ENCODE measurements at regions not wholly inside any gene's neighbourhood (a gene's known extent, or its start where the extent isn't known, plus 50 kb on each side); places are given as distances from the start of the nearest gene placed in this dataset.

- no peak for DNase-seq
Observed at GRCh38 chr5:164357395-164358033, 852.1 kb downstream of the MAT2B start.

- DNase-seq, result no peak
Observed at GRCh38 chr5:164358531-164359259, 853.3 kb downstream of the MAT2B start.

- no peak for DNase-seq
Observed at GRCh38 chr5:164359260-164360255, 854.1 kb downstream of the MAT2B start.

GRCh38 chr5:164360589-164360988 is 855.2 kb downstream of the MAT2B start:
- no peak for DNase-seq

GRCh38 chr5:164361986-164362385 is 856.6 kb downstream of the MAT2B start:
- no peak for DNase-seq

- no peak for DNase-seq
Observed at GRCh38 chr5:164362835-164363234, 857.4 kb downstream of the MAT2B start.

GRCh38 chr5:164364237-164365208 is 859.1 kb downstream of the MAT2B start:
- DNase-seq, result no peak

- DNase-seq, result no peak
Observed at GRCh38 chr5:164370841-164371240, 865.4 kb downstream of the MAT2B start.

- no peak for DNase-seq
Observed at GRCh38 chr5:164372892-164373291, 867.5 kb downstream of the MAT2B start.

GRCh38 chr5:164373876-164374275 is 868.5 kb downstream of the MAT2B start:
- DNase-seq, result no peak

GRCh38 chr5:164375051-164375450 is 869.6 kb downstream of the MAT2B start:
- no peak for DNase-seq

- no peak for DNase-seq
Observed at GRCh38 chr5:164376843-164377242, 871.4 kb downstream of the MAT2B start.

GRCh38 chr5:164377746-164378145 is 872.3 kb downstream of the MAT2B start:
- DNase-seq, result no peak

GRCh38 chr5:164383662-164384061 is 878.2 kb downstream of the MAT2B start:
- DNase-seq, result no peak

GRCh38 chr5:164392531-164392930 is 887.1 kb downstream of the MAT2B start:
- DNase-seq, result no peak

- DNase-seq, result no peak
Observed at GRCh38 chr5:164394686-164395194, 889.3 kb downstream of the MAT2B start.

GRCh38 chr5:164412531-164412930 is 907.1 kb downstream of the MAT2B start:
- DNase-seq, result no peak

GRCh38 chr5:164420161-164420560 is 914.7 kb downstream of the MAT2B start:
- DNase-seq, result no peak

- DNase-seq, result no peak
Observed at GRCh38 chr5:164422400-164422799, 917.0 kb downstream of the MAT2B start.

GRCh38 chr5:164431634-164432304 is 926.4 kb downstream of the MAT2B start:
- no peak for DNase-seq
